ENCODE measurements at regions not wholly inside any gene's neighbourhood (a gene's known extent, or its start where the extent isn't known, plus 50 kb on each side); places are given as distances from the start of the nearest gene placed in this dataset.
A peak's percentile ranks its signal among the peaks of the same experiment; 100 is the strongest.

DNA sequence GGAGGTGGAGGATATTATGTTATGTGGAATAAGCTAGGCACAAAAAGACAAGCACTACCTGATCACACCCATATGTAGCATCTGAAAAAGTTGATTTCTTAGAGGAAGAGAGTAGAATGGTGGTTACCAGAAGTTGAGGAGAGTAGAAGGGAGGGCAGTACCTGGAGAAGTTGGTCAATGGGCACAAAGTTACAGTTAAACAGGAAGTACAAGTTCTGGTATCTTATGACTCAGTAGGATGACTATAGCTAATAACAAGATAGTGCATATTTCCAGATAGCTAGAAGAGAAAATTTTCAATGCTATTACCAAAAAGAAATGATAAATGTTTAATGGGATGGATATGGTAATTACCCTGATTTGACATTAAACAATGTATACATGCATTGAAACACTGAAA, 686.7 kb downstream of the ISL1 start:
- BruUV-seq (replicated peaks), result no TSS peak

DNA sequence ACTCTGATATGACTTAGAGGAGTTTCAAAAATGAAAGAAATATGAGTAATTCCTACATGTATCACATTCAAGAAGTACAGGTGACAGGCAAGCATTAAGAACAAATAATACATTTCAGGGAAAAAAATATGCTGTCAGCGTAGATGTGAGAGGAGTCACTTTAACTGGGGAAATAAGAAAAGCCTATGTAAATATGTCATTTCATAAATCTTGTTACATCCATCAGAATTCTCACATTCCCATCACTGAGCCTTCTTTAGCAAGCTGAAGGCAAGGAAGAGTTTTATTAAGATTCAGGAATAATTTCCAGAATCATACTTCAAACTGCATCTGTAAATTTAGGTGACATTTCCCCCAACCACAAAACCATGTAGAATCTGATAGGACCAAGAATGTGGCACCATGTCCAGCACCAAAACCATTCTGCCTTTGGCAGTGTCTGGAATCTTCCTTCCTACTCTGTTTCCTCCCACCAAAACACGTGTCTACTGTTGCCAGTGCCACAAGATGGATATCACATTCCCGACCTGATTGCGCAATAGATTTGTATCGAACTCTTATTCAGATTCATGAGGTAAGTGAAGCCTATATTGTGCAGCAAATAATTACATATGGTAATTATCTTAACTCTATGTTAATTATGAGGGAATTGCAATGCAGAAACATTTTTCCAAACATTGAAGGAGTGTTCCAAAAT, 690.9 kb downstream of the ISL1 start:
- SMC1A ChIA-PET (ENCODE audit: uncharacterized antibody, unreplicated experiment), result no interaction called here
- FAIRE-seq (no peak), ATAC-seq (no peak), DNase-seq (ENCODE audit: low read depth, low spot score) (no peak)
- in situ Hi-C loops (cut with MboI) (no loop called here), intact Hi-C loops (cut with micrococcal nuclease; ENCODE audit: unreplicated experiment) (no loop called here)
- RAD21 ChIA-PET (ENCODE audit: unreplicated experiment), result no interaction called here
- 27% methylated on average over 5 of the region's 5 CpGs for WGBS (ENCODE audit: insufficient coverage, insufficient replicate concordance, low lambda C conversion rate, missing lambda C conversion rate)
- Histone ChIP-seq H3K4me3 (no peak overlapping the region), H3K9me3 (replicated peaks; ENCODE audit: control insufficient read depth, insufficient read depth, low read length) (no peaks in the 10 kb centered on the region), H3K9ac (ENCODE audit: control insufficient read depth, insufficient read depth, low read length) (no peak overlapping the region), H2AFZ (ENCODE audit: control insufficient read depth, low read depth, low read length) (no peak overlapping the region), H3K27ac (ENCODE audit: control insufficient read depth, insufficient read depth) (no peak overlapping the region), H3K27me3 (replicated peaks in 1 of 2; ENCODE audit: control insufficient read depth in 2 of 2, insufficient read depth in 2 of 2, low read length in 1 of 2) (no peaks in the 10 kb centered on the region), H4K20me1 (ENCODE audit: control insufficient read depth, insufficient read depth) (no peaks in the 10 kb centered on the region), H3K4me1 (ENCODE audit: control insufficient read depth, insufficient read depth, low read length) (no peaks in the 10 kb centered on the region), H3K36me3 (ENCODE audit: control insufficient read depth in 2 of 2, insufficient read depth in 2 of 2, low read length in 1 of 2) (no peaks in the 10 kb centered on the region), H3K4me2 (ENCODE audit: control insufficient read depth, insufficient read depth) (no peak overlapping the region), H3K79me2 (ENCODE audit: control insufficient read depth, insufficient read depth, low read length) (no peaks in the 10 kb centered on the region)
- POLR2A ChIA-PET, result no interaction called here
- no peak for TF ChIP-seq ZBED1 (IDR thresholded peaks at IDR 0.05; ENCODE audit: borderline replicate concordance)
- TF ChIP-seq CBX5 (IDR thresholded peaks at IDR 0.05; ENCODE audit: low read depth), result no peak
- TF ChIP-seq SREBF2 (IDR thresholded peaks at IDR 0.05; ENCODE audit: low read length), result no peak
- TF ChIP-seq CEBPB (IDR thresholded peaks at IDR 0.05; ENCODE audit: borderline replicate concordance in 1 of 2, low read depth in 2 of 2, low read length in 2 of 2), result peak in 1 of 2 experiments; percentile 70; a peak in 1 of 4 replicates
- no TSS peak for BruUV-seq (replicated peaks)
- CTCF ChIA-PET, result no interaction called here

More for the DNA sequence above, 686.7 kb downstream of the ISL1 start:
- Histone ChIP-seq H2AFZ (ENCODE audit: control insufficient read depth, low read depth, low read length) (no peak overlapping the region), H3K79me2 (ENCODE audit: control insufficient read depth, insufficient read depth, low read length) (no peaks in the 10 kb centered on the region), H3K4me3 (no peak overlapping the region), H3K27ac (ENCODE audit: control insufficient read depth, insufficient read depth) (no peak overlapping the region), H3K9ac (ENCODE audit: control insufficient read depth, insufficient read depth, low read length) (no peak overlapping the region), H3K27me3 (replicated peaks in 1 of 2; ENCODE audit: control insufficient read depth in 2 of 2, insufficient read depth in 2 of 2, low read length in 1 of 2) (no peaks in the 10 kb centered on the region), H3K9me3 (replicated peaks; ENCODE audit: control insufficient read depth, insufficient read depth, low read length) (no peaks in the 10 kb centered on the region), H3K4me1 (ENCODE audit: control insufficient read depth, insufficient read depth, low read length) (no peaks in the 10 kb centered on the region), H3K4me2 (ENCODE audit: control insufficient read depth, insufficient read depth) (no peak overlapping the region), H4K20me1 (ENCODE audit: control insufficient read depth, insufficient read depth) (no peaks in the 10 kb centered on the region), H3K36me3 (ENCODE audit: control insufficient read depth in 2 of 2, insufficient read depth in 2 of 2, low read length in 1 of 2) (no peaks in the 10 kb centered on the region)
- POLR2A ChIA-PET, result no interaction called here
- CTCF ChIA-PET, result no interaction called here
- intact Hi-C loops (cut with micrococcal nuclease; ENCODE audit: unreplicated experiment) (no loop called here), in situ Hi-C loops (cut with MboI) (no loop called here)
- DNase-seq (ENCODE audit: low read depth, low spot score), result no peak
- RAD21 ChIA-PET (ENCODE audit: unreplicated experiment), result no interaction called here
- no peak for TF ChIP-seq HDAC2 (IDR thresholded peaks at IDR 0.05)
- TF ChIP-seq NFXL1 (IDR thresholded peaks at IDR 0.05; ENCODE audit: borderline replicate concordance), result no peak
- no peak for TF ChIP-seq WRNIP1 (IDR thresholded peaks at IDR 0.05; ENCODE audit: borderline replicate concordance, low read depth, low read length)
- TF ChIP-seq JUND (IDR thresholded peaks at IDR 0.05; ENCODE audit: low read depth, low read length), result no peak
- SMC1A ChIA-PET (ENCODE audit: uncharacterized antibody, unreplicated experiment), result no interaction called here
- no peak for ATAC-seq
- FAIRE-seq, result no peak

Data from GM12878 (cell line).